Tibial nerve (tissue), 3 donors: ENCODE measurements at regions not wholly inside any gene's neighbourhood (a gene's known extent, or its start where the extent isn't known, plus 50 kb on each side); places are given as distances from the start of the nearest gene placed in this dataset.

Source experiments
- CTCF ChIP-seq, 5 experiments: fragments of 200-600 bp in 3 of 5; fragments of 450-650 bp in 2 of 5; sonication (generic) in 3 of 5; IDR thresholded peaks; one replicate each; pipeline ENCODE4 v1.5.1; 2016 to 2019; ENCODE audit warnings: antibody characterized with exemption in 5 of 5, mild to moderate bottlenecking in 3 of 5, moderate library complexity in 2 of 5
- POLR2A ChIP-seq, 2 donors: fragments of 450-650 bp; IDR thresholded peaks; one replicate each; pipeline ENCODE4 v1.6.1; 2017; ENCODE audit warnings: antibody characterized with exemption in 2 of 2, mild to moderate bottlenecking in 2 of 2, moderate library complexity in 2 of 2

- TF ChIP-seq CTCF (IDR thresholded peaks at IDR 0.05): no peak
- TF ChIP-seq POLR2A (IDR thresholded peaks at IDR 0.05): no peak
Observed at GRCh38 chr14:103256406-103256805, 77.6 kb upstream of the EIF5 start.
